ENCODE measurements at regions not wholly inside any gene's neighbourhood (a gene's known extent, or its start where the extent isn't known, plus 50 kb on each side); places are given as distances from the start of the nearest gene placed in this dataset.

DNA sequence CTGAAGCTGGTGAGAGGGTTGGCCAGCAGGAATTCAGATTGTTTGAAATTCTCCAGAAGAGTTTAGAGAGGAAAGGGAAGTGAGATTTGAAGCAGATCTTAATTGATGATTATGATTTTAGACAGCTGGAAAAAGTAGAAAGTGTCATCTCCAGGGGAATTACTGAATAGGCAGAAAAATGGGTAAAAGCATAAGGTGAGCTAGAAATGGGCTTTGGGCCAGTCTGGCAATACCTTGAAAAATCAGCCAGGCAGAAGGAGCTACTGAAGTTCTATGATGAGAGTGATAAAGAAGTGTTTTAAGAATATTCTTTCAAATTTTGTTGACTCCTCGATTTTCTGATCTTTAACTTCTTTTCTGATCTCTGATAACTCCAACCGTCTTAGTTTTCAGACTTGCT lies 172.9 kb upstream of the CCDC150 start:
- Histone ChIP-seq H2AK5ac (ENCODE audit: insufficient read length, low read length) (no peak overlapping the region), H3K4ac (ENCODE audit: low read depth, low read length) (no peak overlapping the region), H3K79me2 (ENCODE audit: insufficient read depth, low read length) (no peaks in the 10 kb centered on the region), H3K23ac (ENCODE audit: insufficient read length, low read depth, low read length) (no peak overlapping the region), H3K18ac (ENCODE audit: insufficient read length, low read depth, low read length) (no peak overlapping the region), H4K5ac (ENCODE audit: insufficient read length, low read depth, low read length) (no peak overlapping the region), H3K14ac (ENCODE audit: insufficient read depth, low read length) (no peak overlapping the region), H2BK120ac (ENCODE audit: low read depth, low read length, poor library complexity, severe bottlenecking) (no peak overlapping the region), H2AFZ (ENCODE audit: low read length) (no peak overlapping the region), H2BK5ac (ENCODE audit: insufficient read length, low read length) (no peak overlapping the region), H3K27ac (ENCODE audit: insufficient read length, low read depth, low read length) (no peak overlapping the region), H3K9me3 (ENCODE audit: control insufficient read depth, low read depth, low read length) (no peaks in the 10 kb centered on the region), H3K56ac (ENCODE audit: insufficient read length, low read depth, low read length) (no peak overlapping the region), H3K23me2 (ENCODE audit: insufficient read length, low read depth, low read length, poor library complexity, severe bottlenecking) (no peaks in the 10 kb centered on the region), H2BK20ac (ENCODE audit: low read depth, low read length, poor library complexity, severe bottlenecking) (no peak overlapping the region), H3K79me1 (ENCODE audit: insufficient read depth, low read depth, low read length, poor library complexity, severe bottlenecking) (no peaks in the 10 kb centered on the region), H3K9ac (ENCODE audit: extremely low read depth, insufficient read length, low read length) (no peak overlapping the region), H2BK15ac (ENCODE audit: low read depth, low read length) (no peak overlapping the region), H3T11ph (ENCODE audit: low read length) (no peak overlapping the region), H3K4me1 (ENCODE audit: insufficient read depth, low read length) (no peaks in the 10 kb centered on the region), H4K20me1 (ENCODE audit: control insufficient read depth, insufficient read depth, insufficient read length) (no peaks in the 10 kb centered on the region), H2BK12ac (ENCODE audit: insufficient read length, low read depth, low read length) (no peak overlapping the region), H4K91ac (ENCODE audit: insufficient read length, low read depth, low read length) (no peak overlapping the region), H3K27me3 (ENCODE audit: insufficient read depth, low read length) (no peaks in the 10 kb centered on the region), H3K4me2 (ENCODE audit: insufficient read depth, insufficient read length, low read length) (no peak overlapping the region), H4K8ac (replicated peaks; ENCODE audit: insufficient read length, low read depth, low read length) (no peak overlapping the region)
- H3K27me3 Mint-ChIP-seq (ENCODE audit: low read depth) = no peaks in the 10 kb centered on the region
- peaks cover 4 to 32% of the 10 kb centered on the region in 2 experiments for H3K4me1 Mint-ChIP-seq
- H3K36me3 Mint-ChIP-seq (ENCODE audit: insufficient read depth in 1 of 3, low read depth in 3 of 3) = no peaks in the 10 kb centered on the region
- no peak overlapping the region for H3K27ac Mint-ChIP-seq
- no peak for TF ChIP-seq CTCF (conservative IDR thresholded peaks at IDR 0.05)
- no peak overlapping the region for H3K4me3 Mint-ChIP-seq
- no peak for DNase-seq
- WGBS (ENCODE audit: extremely low coverage, insufficient read length, low lambda C conversion rate) = no CpG with 5 or more reads among the region's 2 CpGs
- H3K9me3 Mint-ChIP-seq = no peaks in the 10 kb centered on the region

Data from H9 (cell line).